GM12878 (cell line): ENCODE measurements at regions not wholly inside any gene's neighbourhood (a gene's known extent, or its start where the extent isn't known, plus 50 kb on each side); places are given as distances from the start of the nearest gene placed in this dataset.

Source experiments
- ATAC-seq: fragments of 200-7000 bp; cut with Tn5 transposase; 3 replicates; pipeline ENCODE4 v1.9.1; 2020; ENCODE audit warnings: mild to moderate bottlenecking, moderate library complexity
- BruUV-seq: library from RNA; stranded (reverse); fragments of 400-500 nt; replicated peaks from 2 replicates; lab custom pipeline; 2021; lab: Mats Ljungman, UMichigan
- CTCF ChIA-PET: fragments of 300-600 bp; sonication (Branson Sonifier 250); formaldehyde crosslinking; extraction: SDS; loops from one replicate; lab custom pipeline; 2021; ENCODE audit warnings: inconsistent platforms; lab: Yijun Ruan, JAX
- POLR2A ChIA-PET: fragments of 350-600 bp; formaldehyde crosslinking; extraction: SDS; loops from one replicate; lab custom pipeline; 2021; ENCODE audit warnings: inconsistent platforms; lab: Charles Lee
- RAD21 ChIA-PET: fragments of 300-600 bp; sonication (Branson Sonifier 250); formaldehyde crosslinking; loops from one replicate; lab custom pipeline; 2023; ENCODE audit warnings: antibody characterized with exemption; ENCODE audit not compliant: unreplicated experiment; lab: Charles Lee
- SMC1A ChIA-PET: fragments of 300-600 bp; sonication (Branson Sonifier 250); formaldehyde crosslinking; loops from one replicate; lab custom pipeline; 2023; ENCODE audit not compliant: unreplicated experiment, uncharacterized antibody; lab: Charles Lee
- DNase-seq: peaks from one replicate; pipeline ENCODE4 v3.0.0-alpha.2; 2011; ENCODE audit warnings: low read depth, low spot score
- FAIRE-seq: peaks from 3 replicates; lab custom pipeline; 2011; peaks lifted over from hg19 to GRCh38; lab: Jason Lieb, UNC
- H2AFZ ChIP-seq: 2 replicates; pipeline ENCODE4 v1.6.0; 2011; ENCODE audit warnings: low read depth, low read length, control low read depth; ENCODE audit not compliant: control insufficient read depth
- H3K27ac ChIP-seq: 2 replicates; pipeline ENCODE4 v1.5.1; 2011; ENCODE audit warnings: control low read depth; ENCODE audit not compliant: control insufficient read depth, insufficient read depth
- H3K27me3 ChIP-seq, 2 experiments: replicated peaks in 1 of 2; 2 replicates each; pipeline versions ENCODE4 v1.6.0 to v1.6.1; 2011; ENCODE audit warnings: low read length in 1 of 2; ENCODE audit not compliant: control insufficient read depth in 2 of 2, insufficient read depth in 2 of 2
- H3K36me3 ChIP-seq, 2 experiments: 2 replicates each; pipeline ENCODE4 v1.5.1; 2011; ENCODE audit warnings: low read length in 1 of 2; ENCODE audit not compliant: control insufficient read depth in 2 of 2, insufficient read depth in 2 of 2
- H3K4me1 ChIP-seq: 2 replicates; pipeline ENCODE4 v1.6.1; 2011; ENCODE audit warnings: mild to moderate bottlenecking, low read length, moderate library complexity, mixed read lengths; ENCODE audit not compliant: control insufficient read depth, insufficient read depth
- H3K4me2 ChIP-seq: 2 replicates; pipeline ENCODE4 v1.6.0; 2011; ENCODE audit warnings: control low read depth; ENCODE audit not compliant: control insufficient read depth, insufficient read depth
- H3K4me3 ChIP-seq: fragments of 200-600 bp; sonication (generic); 2 replicates; pipeline ENCODE4 v1.5.1; 2016
- H3K79me2 ChIP-seq: 2 replicates; pipeline ENCODE4 v1.6.0; 2011; ENCODE audit warnings: low read length; ENCODE audit not compliant: control insufficient read depth, insufficient read depth
- H3K9ac ChIP-seq: 2 replicates; pipeline ENCODE4 v1.8.0; 2011; ENCODE audit warnings: low read length, control low read depth, mixed read lengths; ENCODE audit not compliant: control insufficient read depth, insufficient read depth
- H3K9me3 ChIP-seq: replicated peaks from 3 replicates; pipeline ENCODE4 v1.5.1; 2011; ENCODE audit warnings: mild to moderate bottlenecking, low read length; ENCODE audit not compliant: control insufficient read depth, insufficient read depth
- H4K20me1 ChIP-seq: 2 replicates; pipeline ENCODE4 v1.6.0; 2011; ENCODE audit not compliant: control insufficient read depth, insufficient read depth
- JUND ChIP-seq: IDR thresholded peaks from 2 replicates; pipeline ENCODE4 v1.6.1; 2012; ENCODE audit warnings: low read depth, mild to moderate bottlenecking, low read length, improper control_type of control experiment, moderate library complexity
- MEF2A ChIP-seq: IDR thresholded peaks from 2 replicates; pipeline ENCODE4 v1.6.1; 2011; ENCODE audit warnings: low read depth, mild to moderate bottlenecking, low read length, moderate library complexity; ENCODE audit not compliant: insufficient read depth
- MTA3 ChIP-seq: IDR thresholded peaks from 2 replicates; pipeline ENCODE4 v1.6.1; 2012; ENCODE audit warnings: low read length, inconsistent platforms, borderline replicate concordance
- RBBP5 ChIP-seq: fragments of 200-600 bp; sonication (generic); conservative IDR thresholded peaks from 2 replicates; pipeline ENCODE4 v1.6.1; 2016
- YY1 ChIP-seq: IDR thresholded peaks from 2 replicates; pipeline ENCODE4 v1.6.1; 2011; ENCODE audit warnings: low read depth, mild to moderate bottlenecking, low read length
- ZSCAN29 ChIP-seq: fragments of 450-650 bp; IDR thresholded peaks from 2 replicates; pipeline ENCODE4 v1.6.1; 2017; ENCODE audit warnings: mild to moderate bottlenecking, moderate library complexity
- WGBS: methylation state at CpG from one replicate; pipeline ENCODE4 v1.1.6; 2016; ENCODE audit warnings: low lambda C conversion rate; ENCODE audit not compliant: insufficient replicate concordance, insufficient coverage; ENCODE audit errors: missing lambda C conversion rate; 5-methylcytosine and 5-hydroxymethylcytosine counted together
- in situ Hi-C: fragments of 300-500 bp; cut with MboI; formaldehyde crosslinking; loops from 9 replicates; pipeline ENCODE4 v1.14.3; 2018; ENCODE audit warnings: mixed read lengths
- intact Hi-C: fragments of 100-400 bp; cut with micrococcal nuclease; formaldehyde crosslinking; loops from one replicate; pipeline ENCODE4 v1.14.2; 2022; ENCODE audit not compliant: unreplicated experiment
- TF ChIP-seq, protein P1 (sequence below): IDR thresholded peaks from 2 replicates; pipeline ENCODE4 v1.6.1; 2012; ENCODE audit warnings: improper control_type of control experiment, low read depth, low read length; ENCODE audit not compliant: insufficient replicate concordance
- TF ChIP-seq, protein P2 (sequence below): IDR thresholded peaks from 2 replicates; pipeline ENCODE4 v1.6.1; 2011; ENCODE audit warnings: low read depth, low read length, improper control_type of control experiment, borderline replicate concordance
- TF ChIP-seq, protein P3 (sequence below): fragments of 450-650 bp; IDR thresholded peaks from 2 replicates; pipeline ENCODE4 v1.6.1; 2017; ENCODE audit warnings: mild to moderate bottlenecking, moderate library complexity
- TF ChIP-seq, protein P4 (sequence below): fragments of 450-650 bp; IDR thresholded peaks from 2 replicates; pipeline ENCODE4 v1.6.1; 2017; ENCODE audit warnings: mild to moderate bottlenecking
- TF ChIP-seq, protein P5 (sequence below): IDR thresholded peaks from 2 replicates; pipeline ENCODE4 v1.6.1; 2011; ENCODE audit warnings: low read depth, mild to moderate bottlenecking, low read length, moderate library complexity, borderline replicate concordance; ENCODE audit errors: extremely low read depth

DNA sequence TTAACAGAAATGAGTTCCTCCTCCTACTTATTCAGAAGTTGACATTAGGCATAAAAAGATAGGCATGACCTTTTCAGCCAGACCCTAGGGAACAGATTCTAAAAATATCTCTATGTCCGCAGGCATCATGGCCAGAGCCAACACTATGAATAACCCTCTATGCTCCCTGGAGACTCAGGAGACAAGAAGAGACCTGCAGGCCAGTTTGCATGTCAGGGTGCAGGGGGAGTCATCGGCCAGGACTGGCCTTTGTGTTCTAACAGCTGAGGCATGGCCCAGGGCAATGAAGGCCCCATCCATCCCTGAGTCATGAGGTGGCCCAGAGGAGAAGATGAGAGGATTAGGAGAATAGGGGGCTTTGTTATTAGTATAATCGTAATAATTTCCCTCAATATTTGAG, 93.8 kb downstream of the TMEM215 start:
- FAIRE-seq (no peak), ATAC-seq (no peak), DNase-seq (no peak)
- H3K79me2 ChIP-seq = no peaks in the 10 kb centered on the region
- H4K20me1 ChIP-seq = no peaks in the 10 kb centered on the region
- peaks cover 0 to 2% of the 10 kb centered on the region in 2 experiments; a peak in 1 of 4 replicates for H3K27me3 ChIP-seq
- H3K4me3 ChIP-seq = no peak overlapping the region
- in situ Hi-C loops = no loop called here
- no peak overlapping the region for H2AFZ ChIP-seq
- no peak overlapping the region for H3K27ac ChIP-seq
- no peaks in the 10 kb centered on the region for H3K36me3 ChIP-seq
- H3K4me1 ChIP-seq = no peaks in the 10 kb centered on the region
- no peak overlapping the region for H3K4me2 ChIP-seq
- 18% methylated on average over 3 of the region's 3 CpGs for WGBS
- POLR2A ChIA-PET = no interaction called here
- no peaks in the 10 kb centered on the region for H3K9me3 ChIP-seq
- SMC1A ChIA-PET = interaction anchor here (1.7 kb wide), 1 partner anchor 21 kb away, joined by 4 read pairs; no protein-coding TSS in a partner anchor
- CTCF ChIA-PET = no interaction called here
- intact Hi-C loops = no loop called here
- H3K9ac ChIP-seq = no peak overlapping the region
- no TSS peak for BruUV-seq
- RAD21 ChIA-PET = no interaction called here
- TF ChIP-seq, protein P1, sequence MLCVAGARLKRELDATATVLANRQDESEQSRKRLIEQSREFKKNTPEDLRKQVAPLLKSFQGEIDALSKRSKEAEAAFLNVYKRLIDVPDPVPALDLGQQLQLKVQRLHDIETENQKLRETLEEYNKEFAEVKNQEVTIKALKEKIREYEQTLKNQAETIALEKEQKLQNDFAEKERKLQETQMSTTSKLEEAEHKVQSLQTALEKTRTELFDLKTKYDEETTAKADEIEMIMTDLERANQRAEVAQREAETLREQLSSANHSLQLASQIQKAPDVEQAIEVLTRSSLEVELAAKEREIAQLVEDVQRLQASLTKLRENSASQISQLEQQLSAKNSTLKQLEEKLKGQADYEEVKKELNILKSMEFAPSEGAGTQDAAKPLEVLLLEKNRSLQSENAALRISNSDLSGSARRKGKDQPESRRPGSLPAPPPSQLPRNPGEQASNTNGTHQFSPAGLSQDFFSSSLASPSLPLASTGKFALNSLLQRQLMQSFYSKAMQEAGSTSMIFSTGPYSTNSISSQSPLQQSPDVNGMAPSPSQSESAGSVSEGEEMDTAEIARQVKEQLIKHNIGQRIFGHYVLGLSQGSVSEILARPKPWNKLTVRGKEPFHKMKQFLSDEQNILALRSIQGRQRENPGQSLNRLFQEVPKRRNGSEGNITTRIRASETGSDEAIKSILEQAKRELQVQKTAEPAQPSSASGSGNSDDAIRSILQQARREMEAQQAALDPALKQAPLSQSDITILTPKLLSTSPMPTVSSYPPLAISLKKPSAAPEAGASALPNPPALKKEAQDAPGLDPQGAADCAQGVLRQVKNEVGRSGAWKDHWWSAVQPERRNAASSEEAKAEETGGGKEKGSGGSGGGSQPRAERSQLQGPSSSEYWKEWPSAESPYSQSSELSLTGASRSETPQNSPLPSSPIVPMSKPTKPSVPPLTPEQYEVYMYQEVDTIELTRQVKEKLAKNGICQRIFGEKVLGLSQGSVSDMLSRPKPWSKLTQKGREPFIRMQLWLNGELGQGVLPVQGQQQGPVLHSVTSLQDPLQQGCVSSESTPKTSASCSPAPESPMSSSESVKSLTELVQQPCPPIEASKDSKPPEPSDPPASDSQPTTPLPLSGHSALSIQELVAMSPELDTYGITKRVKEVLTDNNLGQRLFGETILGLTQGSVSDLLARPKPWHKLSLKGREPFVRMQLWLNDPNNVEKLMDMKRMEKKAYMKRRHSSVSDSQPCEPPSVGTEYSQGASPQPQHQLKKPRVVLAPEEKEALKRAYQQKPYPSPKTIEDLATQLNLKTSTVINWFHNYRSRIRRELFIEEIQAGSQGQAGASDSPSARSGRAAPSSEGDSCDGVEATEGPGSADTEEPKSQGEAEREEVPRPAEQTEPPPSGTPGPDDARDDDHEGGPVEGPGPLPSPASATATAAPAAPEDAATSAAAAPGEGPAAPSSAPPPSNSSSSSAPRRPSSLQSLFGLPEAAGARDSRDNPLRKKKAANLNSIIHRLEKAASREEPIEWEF = no peak
- TF ChIP-seq MEF2A = no peak
- TF ChIP-seq, protein P2, sequence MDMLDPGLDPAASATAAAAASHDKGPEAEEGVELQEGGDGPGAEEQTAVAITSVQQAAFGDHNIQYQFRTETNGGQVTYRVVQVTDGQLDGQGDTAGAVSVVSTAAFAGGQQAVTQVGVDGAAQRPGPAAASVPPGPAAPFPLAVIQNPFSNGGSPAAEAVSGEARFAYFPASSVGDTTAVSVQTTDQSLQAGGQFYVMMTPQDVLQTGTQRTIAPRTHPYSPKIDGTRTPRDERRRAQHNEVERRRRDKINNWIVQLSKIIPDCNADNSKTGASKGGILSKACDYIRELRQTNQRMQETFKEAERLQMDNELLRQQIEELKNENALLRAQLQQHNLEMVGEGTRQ = no peak
- TF ChIP-seq, protein P3, sequence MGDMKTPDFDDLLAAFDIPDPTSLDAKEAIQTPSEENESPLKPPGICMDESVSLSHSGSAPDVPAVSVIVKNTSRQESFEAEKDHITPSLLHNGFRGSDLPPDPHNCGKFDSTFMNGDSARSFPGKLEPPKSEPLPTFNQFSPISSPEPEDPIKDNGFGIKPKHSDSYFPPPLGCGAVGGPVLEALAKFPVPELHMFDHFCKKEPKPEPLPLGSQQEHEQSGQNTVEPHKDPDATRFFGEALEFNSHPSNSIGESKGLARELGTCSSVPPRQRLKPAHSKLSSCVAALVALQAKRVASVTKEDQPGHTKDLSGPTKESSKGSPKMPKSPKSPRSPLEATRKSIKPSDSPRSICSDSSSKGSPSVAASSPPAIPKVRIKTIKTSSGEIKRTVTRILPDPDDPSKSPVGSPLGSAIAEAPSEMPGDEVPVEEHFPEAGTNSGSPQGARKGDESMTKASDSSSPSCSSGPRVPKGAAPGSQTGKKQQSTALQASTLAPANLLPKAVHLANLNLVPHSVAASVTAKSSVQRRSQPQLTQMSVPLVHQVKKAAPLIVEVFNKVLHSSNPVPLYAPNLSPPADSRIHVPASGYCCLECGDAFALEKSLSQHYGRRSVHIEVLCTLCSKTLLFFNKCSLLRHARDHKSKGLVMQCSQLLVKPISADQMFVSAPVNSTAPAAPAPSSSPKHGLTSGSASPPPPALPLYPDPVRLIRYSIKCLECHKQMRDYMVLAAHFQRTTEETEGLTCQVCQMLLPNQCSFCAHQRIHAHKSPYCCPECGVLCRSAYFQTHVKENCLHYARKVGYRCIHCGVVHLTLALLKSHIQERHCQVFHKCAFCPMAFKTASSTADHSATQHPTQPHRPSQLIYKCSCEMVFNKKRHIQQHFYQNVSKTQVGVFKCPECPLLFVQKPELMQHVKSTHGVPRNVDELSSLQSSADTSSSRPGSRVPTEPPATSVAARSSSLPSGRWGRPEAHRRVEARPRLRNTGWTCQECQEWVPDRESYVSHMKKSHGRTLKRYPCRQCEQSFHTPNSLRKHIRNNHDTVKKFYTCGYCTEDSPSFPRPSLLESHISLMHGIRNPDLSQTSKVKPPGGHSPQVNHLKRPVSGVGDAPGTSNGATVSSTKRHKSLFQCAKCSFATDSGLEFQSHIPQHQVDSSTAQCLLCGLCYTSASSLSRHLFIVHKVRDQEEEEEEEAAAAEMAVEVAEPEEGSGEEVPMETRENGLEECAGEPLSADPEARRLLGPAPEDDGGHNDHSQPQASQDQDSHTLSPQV = no peak
- TF ChIP-seq MTA3 = no peak
- TF ChIP-seq YY1 = no peak
- no peak for TF ChIP-seq ZSCAN29
- TF ChIP-seq, protein P4, sequence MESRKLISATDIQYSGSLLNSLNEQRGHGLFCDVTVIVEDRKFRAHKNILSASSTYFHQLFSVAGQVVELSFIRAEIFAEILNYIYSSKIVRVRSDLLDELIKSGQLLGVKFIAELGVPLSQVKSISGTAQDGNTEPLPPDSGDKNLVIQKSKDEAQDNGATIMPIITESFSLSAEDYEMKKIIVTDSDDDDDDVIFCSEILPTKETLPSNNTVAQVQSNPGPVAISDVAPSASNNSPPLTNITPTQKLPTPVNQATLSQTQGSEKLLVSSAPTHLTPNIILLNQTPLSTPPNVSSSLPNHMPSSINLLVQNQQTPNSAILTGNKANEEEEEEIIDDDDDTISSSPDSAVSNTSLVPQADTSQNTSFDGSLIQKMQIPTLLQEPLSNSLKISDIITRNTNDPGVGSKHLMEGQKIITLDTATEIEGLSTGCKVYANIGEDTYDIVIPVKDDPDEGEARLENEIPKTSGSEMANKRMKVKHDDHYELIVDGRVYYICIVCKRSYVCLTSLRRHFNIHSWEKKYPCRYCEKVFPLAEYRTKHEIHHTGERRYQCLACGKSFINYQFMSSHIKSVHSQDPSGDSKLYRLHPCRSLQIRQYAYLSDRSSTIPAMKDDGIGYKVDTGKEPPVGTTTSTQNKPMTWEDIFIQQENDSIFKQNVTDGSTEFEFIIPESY = no peak
- no peak for TF ChIP-seq JUND
- TF ChIP-seq RBBP5 = no peak
- TF ChIP-seq, protein P5, sequence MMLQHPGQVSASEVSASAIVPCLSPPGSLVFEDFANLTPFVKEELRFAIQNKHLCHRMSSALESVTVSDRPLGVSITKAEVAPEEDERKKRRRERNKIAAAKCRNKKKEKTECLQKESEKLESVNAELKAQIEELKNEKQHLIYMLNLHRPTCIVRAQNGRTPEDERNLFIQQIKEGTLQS = no peak
